Transverse colon (tissue), 4 donors: ENCODE measurements at regions not wholly inside any gene's neighbourhood (a gene's known extent, or its start where the extent isn't known, plus 50 kb on each side); places are given as distances from the start of the nearest gene placed in this dataset.

Experiments used
- DNase-seq: peaks from one replicate; pipeline ENCODE4 v3.0.0-alpha.2; 2019
- H3K27ac ChIP-seq, 4 donors: fragments of 200-600 bp; sonication (generic); 2 replicates each; pipeline ENCODE4 v1.5.1; 2016 to 2018; ENCODE audit warnings: inconsistent platforms in 4 of 4
- H3K27me3 ChIP-seq: fragments of 200-600 bp; sonication (generic); 2 replicates; pipeline ENCODE4 v1.5.1; 2017; ENCODE audit warnings: inconsistent platforms
- H3K36me3 ChIP-seq, 4 donors: fragments of 200-600 bp; sonication (generic); 2 replicates each; pipeline ENCODE4 v1.5.1; 2017 to 2019; ENCODE audit warnings: inconsistent platforms in 4 of 4
- H3K4me1 ChIP-seq, 4 donors: fragments of 200-600 bp; sonication (generic); 2 replicates each; pipeline ENCODE4 v1.5.1; 2017 to 2020; ENCODE audit warnings: inconsistent platforms in 4 of 4
- H3K4me3 ChIP-seq, 4 donors: fragments of 200-600 bp; sonication (generic); 1 replicate in 1 of 4; 2 replicates in 3 of 4; pipeline versions ENCODE4 v1.5.1 to v1.6.1; 2017 to 2019; ENCODE audit warnings: inconsistent platforms in 4 of 4
- H3K9me3 ChIP-seq, 2 donors: fragments of 200-600 bp; sonication (generic); 2 replicates each; pipeline ENCODE4 v1.5.1; 2017 to 2019; ENCODE audit warnings: inconsistent platforms in 2 of 2
- EP300 ChIP-seq: sonication (generic); formaldehyde crosslinking; IDR thresholded peaks from one replicate; pipeline ENCODE4 v1.6.1; 2017; ENCODE audit warnings: antibody characterized with exemption, low read depth
- POLR2A ChIP-seq: fragments of 450-650 bp; IDR thresholded peaks from one replicate; pipeline ENCODE4 v1.6.1; 2016; ENCODE audit warnings: antibody characterized with exemption, mild to moderate bottlenecking, moderate library complexity
- POLR2AphosphoS5 ChIP-seq, 3 donors: sonication (generic); formaldehyde crosslinking; IDR thresholded peaks; one replicate each; pipeline ENCODE4 v1.6.1; 2016; ENCODE audit warnings: antibody characterized with exemption in 3 of 3
- WGBS, 2 donors: methylation state at CpG; one replicate each; pipeline ENCODE4 v1.1.5; 2018; ENCODE audit warnings: low coverage in 1 of 2; 5-methylcytosine and 5-hydroxymethylcytosine counted together
- in situ Hi-C, 4 donors: fragments of 200-750 bp; cut with MboI; loops; one replicate each; pipeline versions ENCODE4 v1.15.0 to v1.15.1; 2017; ENCODE audit warnings: low sequenced_read_pairs in 3 of 4, low pct_ligation_motif_present in 1 of 4, low pct_unique_long_range_greater_than_20kb in 1 of 4
- intact Hi-C: fragments of 100-400 bp; cut with DNase I; formaldehyde crosslinking; loops from one replicate; pipeline ENCODE4 v1.15.1; 2023; ENCODE audit warnings: low total_unique reads
- TF ChIP-seq, protein P1 (sequence below), 5 experiments: fragments of 200-600 bp in 3 of 5; fragments of 450-650 bp in 2 of 5; sonication (generic) in 3 of 5; IDR thresholded peaks; 1 replicate in 2 of 5; 2 replicates in 3 of 5; pipeline ENCODE4 v1.5.1; 2016 to 2017; ENCODE audit warnings: antibody characterized with exemption in 5 of 5, inconsistent platforms in 3 of 5, mild to moderate bottlenecking in 2 of 5, moderate library complexity in 1 of 5

DNA sequence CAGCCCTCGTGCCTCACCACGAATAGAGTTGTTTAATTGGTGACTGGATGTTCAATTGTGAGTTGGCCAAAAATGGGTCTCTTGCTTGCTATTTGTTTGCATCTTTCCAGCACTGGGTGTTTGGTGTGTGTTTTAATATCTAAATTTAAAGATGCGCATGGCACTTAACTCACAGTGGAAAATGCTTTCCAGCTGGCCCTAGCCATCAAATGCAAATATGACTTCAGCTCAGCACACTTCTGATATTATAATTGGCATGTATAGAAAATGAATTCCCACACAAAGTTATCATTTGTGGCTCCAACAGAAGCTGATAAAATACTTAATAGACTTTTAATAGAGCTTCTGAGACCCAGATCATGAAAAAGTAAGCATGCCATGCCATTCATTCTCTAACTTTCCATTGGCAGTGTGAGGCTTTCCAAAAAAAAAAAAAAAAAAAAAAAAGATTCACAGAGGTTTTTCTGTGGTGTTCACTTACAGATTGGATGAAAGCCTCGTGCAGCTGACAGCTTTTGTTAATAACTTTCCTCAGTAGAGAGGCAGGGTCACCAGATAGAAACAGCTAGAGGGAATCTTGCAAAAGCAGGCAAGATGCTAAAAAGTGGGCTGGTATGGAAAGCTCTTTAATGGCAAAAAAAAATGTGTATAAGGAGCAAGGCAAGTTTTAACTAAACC lies 425.2 kb downstream of the GALC start:
- Histone ChIP-seq H3K4me3 (no peak overlapping the region), H3K27ac (peak overlapping the region in 3 of 4 donors; percentile 12 to 39 (median 14)), H3K36me3 (no peaks in the 10 kb centered on the region), H3K27me3 (no peaks in the 10 kb centered on the region), H3K4me1 (no peaks in the 10 kb centered on the region), H3K9me3 (no peaks in the 10 kb centered on the region)
- TF ChIP-seq POLR2A (no peak), POLR2AphosphoS5 (IDR thresholded peaks at IDR 0.05) (no peak), EP300 (no peak)
- TF ChIP-seq, protein P1, sequence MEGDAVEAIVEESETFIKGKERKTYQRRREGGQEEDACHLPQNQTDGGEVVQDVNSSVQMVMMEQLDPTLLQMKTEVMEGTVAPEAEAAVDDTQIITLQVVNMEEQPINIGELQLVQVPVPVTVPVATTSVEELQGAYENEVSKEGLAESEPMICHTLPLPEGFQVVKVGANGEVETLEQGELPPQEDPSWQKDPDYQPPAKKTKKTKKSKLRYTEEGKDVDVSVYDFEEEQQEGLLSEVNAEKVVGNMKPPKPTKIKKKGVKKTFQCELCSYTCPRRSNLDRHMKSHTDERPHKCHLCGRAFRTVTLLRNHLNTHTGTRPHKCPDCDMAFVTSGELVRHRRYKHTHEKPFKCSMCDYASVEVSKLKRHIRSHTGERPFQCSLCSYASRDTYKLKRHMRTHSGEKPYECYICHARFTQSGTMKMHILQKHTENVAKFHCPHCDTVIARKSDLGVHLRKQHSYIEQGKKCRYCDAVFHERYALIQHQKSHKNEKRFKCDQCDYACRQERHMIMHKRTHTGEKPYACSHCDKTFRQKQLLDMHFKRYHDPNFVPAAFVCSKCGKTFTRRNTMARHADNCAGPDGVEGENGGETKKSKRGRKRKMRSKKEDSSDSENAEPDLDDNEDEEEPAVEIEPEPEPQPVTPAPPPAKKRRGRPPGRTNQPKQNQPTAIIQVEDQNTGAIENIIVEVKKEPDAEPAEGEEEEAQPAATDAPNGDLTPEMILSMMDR (IDR thresholded peaks at IDR 0.05): no peak
- intact Hi-C loops (no loop called here), in situ Hi-C loops (no loop called here)
- DNase-seq: no peak
- 20 to 40% methylated on average over 2 to 4 of the region's 4 CpGs for WGBS, 2 donors

DNA sequence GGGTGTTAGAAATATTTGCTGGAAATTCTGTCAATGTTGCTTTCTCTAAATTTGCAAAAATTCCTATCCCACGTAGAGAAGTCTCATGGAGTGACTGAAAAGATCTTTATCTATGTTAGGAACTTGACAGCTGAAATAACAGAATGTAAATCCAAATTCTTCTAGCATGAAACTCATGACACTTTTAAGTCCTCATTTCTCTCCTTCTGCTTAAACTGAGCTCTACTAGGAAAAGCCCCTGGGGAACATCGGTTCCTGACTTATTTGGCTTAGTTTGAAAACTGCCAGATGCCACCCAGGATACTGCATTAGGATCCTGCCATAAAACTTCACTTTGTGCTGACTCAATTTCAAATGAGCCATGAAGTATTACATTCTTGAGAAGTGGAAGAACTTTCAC lies 426.0 kb downstream of the GALC start:
- intact Hi-C loops: no loop called here
- DNase-seq: no peak
- Histone ChIP-seq H3K27ac (peak overlapping the region in 2 of 4 donors; percentile 12 to 39), H3K4me3 (no peak overlapping the region), H3K36me3 (no peaks in the 10 kb centered on the region), H3K9me3 (no peaks in the 10 kb centered on the region), H3K27me3 (no peaks in the 10 kb centered on the region), H3K4me1 (no peaks in the 10 kb centered on the region)
- 12 to 15% methylated on average over 2 of the region's 2 CpGs for WGBS, 2 donors
- TF ChIP-seq EP300 (no peak), POLR2A (no peak), POLR2AphosphoS5 (IDR thresholded peaks at IDR 0.05) (peak in 1 of 3 donors; percentile 4)
- TF ChIP-seq, protein P1 (IDR thresholded peaks at IDR 0.05): no peak
- in situ Hi-C loops: no loop called here

DNA sequence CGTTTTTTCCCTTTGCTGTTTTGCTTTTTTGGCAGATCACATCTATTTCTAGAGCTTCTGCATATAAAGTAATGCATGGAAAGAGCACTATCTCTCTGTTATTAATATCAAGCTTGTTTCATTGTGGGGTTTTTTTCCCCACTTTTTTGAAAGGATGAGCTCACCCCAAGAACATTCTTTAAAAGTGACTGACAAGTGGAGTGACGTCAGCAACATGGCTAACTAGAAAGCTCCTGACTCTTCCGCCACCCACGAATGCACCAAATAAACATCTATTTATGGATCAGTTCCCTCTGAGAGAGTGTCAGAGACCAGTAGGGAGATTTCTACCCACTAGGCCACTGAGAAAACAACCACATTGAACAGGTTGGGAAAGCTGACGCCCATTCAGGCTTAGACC lies 445.4 kb downstream of the GALC start:
- H3K36me3 ChIP-seq: no peaks in the 10 kb centered on the region
- H3K27ac ChIP-seq: no peak overlapping the region
- intact Hi-C loops (no loop called here), in situ Hi-C loops (no loop called here)
- no peaks in the 10 kb centered on the region for H3K4me1 ChIP-seq
- peaks cover 7 to 10% of the 10 kb centered on the region in 2 donors for H3K9me3 ChIP-seq
- no peak overlapping the region for H3K4me3 ChIP-seq
- H3K27me3 ChIP-seq: no peaks in the 10 kb centered on the region
- 60 to 78% methylated on average over 4 to 5 of the region's 5 CpGs for WGBS, 2 donors
- TF ChIP-seq POLR2AphosphoS5 (IDR thresholded peaks at IDR 0.05) (no peak), EP300 (no peak), POLR2A (no peak)
- TF ChIP-seq, protein P1 (IDR thresholded peaks at IDR 0.05): no peak
- no peak for DNase-seq

DNA sequence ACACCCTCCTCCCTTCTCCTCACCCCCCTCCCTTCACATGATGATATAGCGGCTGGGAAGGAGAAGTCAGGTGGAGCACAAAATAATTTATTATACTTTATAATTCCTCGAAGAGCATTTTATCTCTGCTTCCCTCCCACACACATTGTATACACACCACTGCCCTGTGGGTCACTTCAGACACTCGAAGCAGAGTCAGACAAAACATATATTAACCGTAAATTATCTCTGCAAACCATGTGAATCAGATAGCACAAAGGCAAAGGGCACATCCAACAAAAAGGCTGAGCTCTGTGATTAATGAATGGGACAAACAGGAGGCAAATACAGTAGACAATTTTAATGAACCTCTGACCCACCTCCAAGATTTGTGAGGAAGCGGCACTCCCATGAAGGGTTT lies 450.7 kb downstream of the GALC start:
- intact Hi-C loops: loop anchor here (5.0 kb wide), 1 partner anchor 695 kb away; no protein-coding TSS in a partner anchor
- no peak for TF ChIP-seq POLR2AphosphoS5 (IDR thresholded peaks at IDR 0.05)
- no peak for TF ChIP-seq POLR2A
- TF ChIP-seq, protein P1 (IDR thresholded peaks at IDR 0.05): no peak
- TF ChIP-seq EP300: no peak
- Histone ChIP-seq H3K9me3 (peaks cover 0 to under 1% of the 10 kb centered on the region in 2 donors), H3K27me3 (no peaks in the 10 kb centered on the region), H3K36me3 (no peaks in the 10 kb centered on the region), H3K27ac (no peak overlapping the region), H3K4me3 (no peak overlapping the region), H3K4me1 (no peaks in the 10 kb centered on the region)
- WGBS, 2 donors: 63 to 64% methylated on average over 5 of the region's 5 CpGs
- no peak for DNase-seq
- in situ Hi-C loops: no loop called here
